GM12878 (cell line): ENCODE measurements at regions not wholly inside any gene's neighbourhood (a gene's known extent, or its start where the extent isn't known, plus 50 kb on each side); places are given as distances from the start of the nearest gene placed in this dataset.

Source experiments
- ATAC-seq: fragments of 200-7000 bp; cut with Tn5 transposase; 3 replicates; pipeline ENCODE4 v1.9.1; 2020; ENCODE audit warnings: mild to moderate bottlenecking, moderate library complexity
- BruUV-seq: library from RNA; stranded (reverse); fragments of 400-500 nt; replicated peaks from 2 replicates; lab custom pipeline; 2021; lab: Mats Ljungman, UMichigan
- CTCF ChIA-PET: fragments of 300-600 bp; sonication (Branson Sonifier 250); formaldehyde crosslinking; extraction: SDS; loops from one replicate; lab custom pipeline; 2021; ENCODE audit warnings: inconsistent platforms; lab: Yijun Ruan, JAX
- POLR2A ChIA-PET: fragments of 350-600 bp; formaldehyde crosslinking; extraction: SDS; loops from one replicate; lab custom pipeline; 2021; ENCODE audit warnings: inconsistent platforms; lab: Charles Lee
- RAD21 ChIA-PET: fragments of 300-600 bp; sonication (Branson Sonifier 250); formaldehyde crosslinking; loops from one replicate; lab custom pipeline; 2023; ENCODE audit warnings: antibody characterized with exemption; ENCODE audit not compliant: unreplicated experiment; lab: Charles Lee
- SMC1A ChIA-PET: fragments of 300-600 bp; sonication (Branson Sonifier 250); formaldehyde crosslinking; loops from one replicate; lab custom pipeline; 2023; ENCODE audit not compliant: unreplicated experiment, uncharacterized antibody; lab: Charles Lee
- DNase-seq: peaks from one replicate; pipeline ENCODE4 v3.0.0-alpha.2; 2011; ENCODE audit warnings: low read depth, low spot score
- FAIRE-seq: peaks from 3 replicates; lab custom pipeline; 2011; peaks lifted over from hg19 to GRCh38; lab: Jason Lieb, UNC
- H2AFZ ChIP-seq: 2 replicates; pipeline ENCODE4 v1.6.0; 2011; ENCODE audit warnings: low read depth, low read length, control low read depth; ENCODE audit not compliant: control insufficient read depth
- H3K27ac ChIP-seq: 2 replicates; pipeline ENCODE4 v1.5.1; 2011; ENCODE audit warnings: control low read depth; ENCODE audit not compliant: control insufficient read depth, insufficient read depth
- H3K27me3 ChIP-seq, 2 experiments: replicated peaks in 1 of 2; 2 replicates each; pipeline versions ENCODE4 v1.6.0 to v1.6.1; 2011; ENCODE audit warnings: low read length in 1 of 2; ENCODE audit not compliant: control insufficient read depth in 2 of 2, insufficient read depth in 2 of 2
- H3K36me3 ChIP-seq, 2 experiments: 2 replicates each; pipeline ENCODE4 v1.5.1; 2011; ENCODE audit warnings: low read length in 1 of 2; ENCODE audit not compliant: control insufficient read depth in 2 of 2, insufficient read depth in 2 of 2
- H3K4me1 ChIP-seq: 2 replicates; pipeline ENCODE4 v1.6.1; 2011; ENCODE audit warnings: mild to moderate bottlenecking, low read length, moderate library complexity, mixed read lengths; ENCODE audit not compliant: control insufficient read depth, insufficient read depth
- H3K4me2 ChIP-seq: 2 replicates; pipeline ENCODE4 v1.6.0; 2011; ENCODE audit warnings: control low read depth; ENCODE audit not compliant: control insufficient read depth, insufficient read depth
- H3K4me3 ChIP-seq: fragments of 200-600 bp; sonication (generic); 2 replicates; pipeline ENCODE4 v1.5.1; 2016
- H3K79me2 ChIP-seq: 2 replicates; pipeline ENCODE4 v1.6.0; 2011; ENCODE audit warnings: low read length; ENCODE audit not compliant: control insufficient read depth, insufficient read depth
- H3K9ac ChIP-seq: 2 replicates; pipeline ENCODE4 v1.8.0; 2011; ENCODE audit warnings: low read length, control low read depth, mixed read lengths; ENCODE audit not compliant: control insufficient read depth, insufficient read depth
- H3K9me3 ChIP-seq: replicated peaks from 3 replicates; pipeline ENCODE4 v1.5.1; 2011; ENCODE audit warnings: mild to moderate bottlenecking, low read length; ENCODE audit not compliant: control insufficient read depth, insufficient read depth
- H4K20me1 ChIP-seq: 2 replicates; pipeline ENCODE4 v1.6.0; 2011; ENCODE audit not compliant: control insufficient read depth, insufficient read depth
- ASH2L ChIP-seq: fragments of 300-600, 200-600 bp; sonication (generic); IDR thresholded peaks from 2 replicates; pipeline ENCODE4 v1.6.1; 2017; ENCODE audit warnings: low read depth, mild to moderate bottlenecking, borderline replicate concordance
- CBFB ChIP-seq: IDR thresholded peaks from 2 replicates; pipeline ENCODE4 v1.6.1; 2016; ENCODE audit warnings: antibody characterized with exemption, low read depth
- CBX5 ChIP-seq: sonication (generic); IDR thresholded peaks from 2 replicates; pipeline ENCODE4 v1.6.1; 2016; ENCODE audit warnings: low read depth, moderate library complexity, mild to moderate bottlenecking, inconsistent platforms
- FOS ChIP-seq: IDR thresholded peaks from 3 replicates; pipeline ENCODE4 v1.6.1; 2011; ENCODE audit warnings: borderline replicate concordance; ENCODE audit not compliant: insufficient read length; ENCODE audit errors: extremely low read depth
- FOXK2 ChIP-seq: fragments of 450-650 bp; IDR thresholded peaks from 2 replicates; pipeline ENCODE4 v1.6.1; 2017; ENCODE audit warnings: mild to moderate bottlenecking, moderate library complexity
- HCFC1 ChIP-seq: fragments of 150-350 bp; IDR thresholded peaks from 2 replicates; pipeline ENCODE4 v1.6.1; 2014; ENCODE audit warnings: low read length
- HDGF ChIP-seq: fragments of 450-650 bp; IDR thresholded peaks from 2 replicates; pipeline ENCODE4 v1.6.1; 2016; ENCODE audit warnings: antibody characterized with exemption
- IKZF1 ChIP-seq: fragments of 450-650 bp; conservative IDR thresholded peaks from 2 replicates; pipeline ENCODE4 v1.6.1; 2017; ENCODE audit warnings: antibody characterized with exemption, mild to moderate bottlenecking
- NBN ChIP-seq: fragments of 450-650 bp; IDR thresholded peaks from 2 replicates; pipeline ENCODE4 v1.6.1; 2016
- PAX5 ChIP-seq: IDR thresholded peaks from 2 replicates; pipeline ENCODE4 v1.6.1; 2011; ENCODE audit warnings: low read depth, low read length, borderline replicate concordance
- PBX3 ChIP-seq: IDR thresholded peaks from 2 replicates; pipeline ENCODE4 v1.6.1; 2011; ENCODE audit warnings: mild to moderate bottlenecking, low read depth, low read length, moderate library complexity; ENCODE audit not compliant: insufficient replicate concordance
- RELA ChIP-seq: fragments of 450-650 bp; IDR thresholded peaks from 2 replicates; pipeline ENCODE4 v1.8.0; 2014; ENCODE audit warnings: borderline replicate concordance; ENCODE audit not compliant: partially characterized antibody
- SIN3A ChIP-seq: IDR thresholded peaks from 2 replicates; pipeline ENCODE4 v1.6.1; 2012; ENCODE audit warnings: low read depth, low read length, improper control_type of control experiment
- SMAD5 ChIP-seq: IDR thresholded peaks from 2 replicates; pipeline ENCODE4 v1.6.1; 2016; ENCODE audit warnings: antibody characterized with exemption, low read depth
- TARDBP ChIP-seq: IDR thresholded peaks from 2 replicates; pipeline ENCODE4 v1.6.1; 2016; ENCODE audit warnings: borderline replicate concordance
- YBX1 ChIP-seq: fragments of 450-650 bp; IDR thresholded peaks from 2 replicates; pipeline ENCODE4 v1.6.1; 2016; ENCODE audit warnings: antibody characterized with exemption
- ZNF274 ChIP-seq: IDR thresholded peaks from one replicate; pipeline ENCODE4 v1.8.0; 2011; ENCODE audit not compliant: insufficient read length, insufficient read depth
- ZNF687 ChIP-seq: fragments of 450-650 bp; IDR thresholded peaks from 2 replicates; pipeline ENCODE4 v1.6.1; 2017; ENCODE audit warnings: mild to moderate bottlenecking, moderate library complexity
- WGBS: methylation state at CpG from one replicate; pipeline ENCODE4 v1.1.6; 2016; ENCODE audit warnings: low lambda C conversion rate; ENCODE audit not compliant: insufficient replicate concordance, insufficient coverage; ENCODE audit errors: missing lambda C conversion rate; 5-methylcytosine and 5-hydroxymethylcytosine counted together
- in situ Hi-C: fragments of 300-500 bp; cut with MboI; formaldehyde crosslinking; loops from 9 replicates; pipeline ENCODE4 v1.14.3; 2018; ENCODE audit warnings: mixed read lengths
- intact Hi-C: fragments of 100-400 bp; cut with micrococcal nuclease; formaldehyde crosslinking; loops from one replicate; pipeline ENCODE4 v1.14.2; 2022; ENCODE audit not compliant: unreplicated experiment

GRCh38 chr11:57095896-57096295, 85.9 kb upstream of the LRRC55 start:
- H3K27me3 ChIP-seq: no peaks in the 10 kb centered on the region
- no peaks in the 10 kb centered on the region for H3K79me2 ChIP-seq
- intact Hi-C loops: no loop called here
- in situ Hi-C loops: no loop called here
- POLR2A ChIA-PET: no interaction called here
- ATAC-seq: no peak
- SMC1A ChIA-PET: interaction anchor here (0.6 kb wide), 1 partner anchor 275 kb away, joined by 3 read pairs; no protein-coding TSS in a partner anchor
- H3K27ac ChIP-seq: no peak overlapping the region
- no peak for FAIRE-seq
- H3K36me3 ChIP-seq: no peaks in the 10 kb centered on the region
- H3K4me3 ChIP-seq: no peak overlapping the region
- 30% methylated on average over 3 of the region's 3 CpGs for WGBS
- BruUV-seq: no TSS peak
- CTCF ChIA-PET: interaction anchor here (0.6 kb wide), 1 partner anchor 11 kb away, joined by 4 read pairs; no protein-coding TSS in a partner anchor
- no peak for TF ChIP-seq HCFC1
- no peak for TF ChIP-seq ZNF274
- TF ChIP-seq ASH2L: no peak
- TF ChIP-seq FOXK2: no peak
- no peak for TF ChIP-seq IKZF1
- no peak for TF ChIP-seq PAX5
- no peak for TF ChIP-seq SIN3A
- TF ChIP-seq TARDBP: no peak
- TF ChIP-seq YBX1: no peak
- TF ChIP-seq RELA: no peak
- TF ChIP-seq NBN: no peak
- no peak for TF ChIP-seq HDGF
- no peak for TF ChIP-seq CBX5
- no peak for TF ChIP-seq SMAD5
- no peak for TF ChIP-seq PBX3
- TF ChIP-seq ZNF687: no peak
- no peak for TF ChIP-seq FOS
- no peak for TF ChIP-seq CBFB
- DNase-seq: no peak
- H3K9me3 ChIP-seq: no peaks in the 10 kb centered on the region
- H3K4me1 ChIP-seq: no peaks in the 10 kb centered on the region
- H3K4me2 ChIP-seq: no peak overlapping the region
- RAD21 ChIA-PET: no interaction called here
- H2AFZ ChIP-seq: no peak overlapping the region
- H3K9ac ChIP-seq: no peak overlapping the region
- no peaks in the 10 kb centered on the region for H4K20me1 ChIP-seq
